GM12878 (cell line): ENCODE measurements at regions not wholly inside any gene's neighbourhood (a gene's known extent, or its start where the extent isn't known, plus 50 kb on each side); places are given as distances from the start of the nearest gene placed in this dataset.

ENCODE experiments used
- ATAC-seq: fragments of 200-7000 bp; cut with Tn5 transposase; 3 replicates; pipeline ENCODE4 v1.9.1; 2020; ENCODE audit warnings: mild to moderate bottlenecking, moderate library complexity
- BruUV-seq: library from RNA; stranded (reverse); fragments of 400-500 nt; replicated peaks from 2 replicates; lab custom pipeline; 2021; lab: Mats Ljungman, UMichigan
- CTCF ChIA-PET: fragments of 300-600 bp; sonication (Branson Sonifier 250); formaldehyde crosslinking; extraction: SDS; loops from one replicate; lab custom pipeline; 2021; ENCODE audit warnings: inconsistent platforms; lab: Yijun Ruan, JAX
- POLR2A ChIA-PET: fragments of 350-600 bp; formaldehyde crosslinking; extraction: SDS; loops from one replicate; lab custom pipeline; 2021; ENCODE audit warnings: inconsistent platforms; lab: Charles Lee
- RAD21 ChIA-PET: fragments of 300-600 bp; sonication (Branson Sonifier 250); formaldehyde crosslinking; loops from one replicate; lab custom pipeline; 2023; ENCODE audit warnings: antibody characterized with exemption; ENCODE audit not compliant: unreplicated experiment; lab: Charles Lee
- SMC1A ChIA-PET: fragments of 300-600 bp; sonication (Branson Sonifier 250); formaldehyde crosslinking; loops from one replicate; lab custom pipeline; 2023; ENCODE audit not compliant: unreplicated experiment, uncharacterized antibody; lab: Charles Lee
- DNase-seq: peaks from one replicate; pipeline ENCODE4 v3.0.0-alpha.2; 2011; ENCODE audit warnings: low read depth, low spot score
- FAIRE-seq: peaks from 3 replicates; lab custom pipeline; 2011; peaks lifted over from hg19 to GRCh38; lab: Jason Lieb, UNC
- H2AFZ ChIP-seq: 2 replicates; pipeline ENCODE4 v1.6.0; 2011; ENCODE audit warnings: low read depth, low read length, control low read depth; ENCODE audit not compliant: control insufficient read depth
- H3K27ac ChIP-seq: 2 replicates; pipeline ENCODE4 v1.5.1; 2011; ENCODE audit warnings: control low read depth; ENCODE audit not compliant: control insufficient read depth, insufficient read depth
- H3K27me3 ChIP-seq, 2 experiments: replicated peaks in 1 of 2; 2 replicates each; pipeline versions ENCODE4 v1.6.0 to v1.6.1; 2011; ENCODE audit warnings: low read length in 1 of 2; ENCODE audit not compliant: control insufficient read depth in 2 of 2, insufficient read depth in 2 of 2
- H3K36me3 ChIP-seq, 2 experiments: 2 replicates each; pipeline ENCODE4 v1.5.1; 2011; ENCODE audit warnings: low read length in 1 of 2; ENCODE audit not compliant: control insufficient read depth in 2 of 2, insufficient read depth in 2 of 2
- H3K4me1 ChIP-seq: 2 replicates; pipeline ENCODE4 v1.6.1; 2011; ENCODE audit warnings: mild to moderate bottlenecking, low read length, moderate library complexity, mixed read lengths; ENCODE audit not compliant: control insufficient read depth, insufficient read depth
- H3K4me2 ChIP-seq: 2 replicates; pipeline ENCODE4 v1.6.0; 2011; ENCODE audit warnings: control low read depth; ENCODE audit not compliant: control insufficient read depth, insufficient read depth
- H3K4me3 ChIP-seq: fragments of 200-600 bp; sonication (generic); 2 replicates; pipeline ENCODE4 v1.5.1; 2016
- H3K79me2 ChIP-seq: 2 replicates; pipeline ENCODE4 v1.6.0; 2011; ENCODE audit warnings: low read length; ENCODE audit not compliant: control insufficient read depth, insufficient read depth
- H3K9ac ChIP-seq: 2 replicates; pipeline ENCODE4 v1.8.0; 2011; ENCODE audit warnings: low read length, control low read depth, mixed read lengths; ENCODE audit not compliant: control insufficient read depth, insufficient read depth
- H3K9me3 ChIP-seq: replicated peaks from 3 replicates; pipeline ENCODE4 v1.5.1; 2011; ENCODE audit warnings: mild to moderate bottlenecking, low read length; ENCODE audit not compliant: control insufficient read depth, insufficient read depth
- H4K20me1 ChIP-seq: 2 replicates; pipeline ENCODE4 v1.6.0; 2011; ENCODE audit not compliant: control insufficient read depth, insufficient read depth
- BCL11A ChIP-seq: IDR thresholded peaks from 2 replicates; pipeline ENCODE4 v1.6.1; 2011; ENCODE audit warnings: low read depth, low read length
- BMI1 ChIP-seq: fragments of 450-650 bp; IDR thresholded peaks from 2 replicates; pipeline ENCODE4 v1.6.1; 2016; ENCODE audit warnings: mild to moderate bottlenecking, moderate library complexity, borderline replicate concordance
- CBFB ChIP-seq: IDR thresholded peaks from 2 replicates; pipeline ENCODE4 v1.6.1; 2016; ENCODE audit warnings: antibody characterized with exemption, low read depth
- CHD4 ChIP-seq: fragments of 200-600 bp; sonication (generic); IDR thresholded peaks from 2 replicates; pipeline ENCODE4 v1.6.1; 2016; ENCODE audit warnings: mild to moderate bottlenecking
- EGR1 ChIP-seq, 2 experiments: IDR thresholded peaks; 1 replicate in 1 of 2; 2 replicates in 1 of 2; pipeline ENCODE4 v1.6.1; 2011 to 2012; ENCODE audit warnings: low read depth in 2 of 2, low read length in 2 of 2, borderline replicate concordance in 1 of 2, mild to moderate bottlenecking in 1 of 2, moderate library complexity in 1 of 2
- GABPA ChIP-seq: IDR thresholded peaks from 2 replicates; pipeline ENCODE4 v1.6.1; 2014; ENCODE audit warnings: antibody characterized with exemption, low read depth, mild to moderate bottlenecking, inconsistent platforms
- GATAD2B ChIP-seq: fragments of 450-650 bp; conservative IDR thresholded peaks from 2 replicates; pipeline ENCODE4 v1.6.1; 2017; ENCODE audit warnings: low read depth, mild to moderate bottlenecking, moderate library complexity
- IKZF1 ChIP-seq: fragments of 450-650 bp; conservative IDR thresholded peaks from 2 replicates; pipeline ENCODE4 v1.6.1; 2017; ENCODE audit warnings: antibody characterized with exemption, mild to moderate bottlenecking
- NFXL1 ChIP-seq: fragments of 450-650 bp; IDR thresholded peaks from 2 replicates; pipeline ENCODE4 v1.6.1; 2017; ENCODE audit warnings: antibody characterized with exemption, mild to moderate bottlenecking, borderline replicate concordance
- NRF1 ChIP-seq: conservative IDR thresholded peaks from 2 replicates; pipeline ENCODE4 v1.6.1; 2011; ENCODE audit warnings: mild to moderate bottlenecking, low read depth, low read length, improper control_type of control experiment
- POLR2AphosphoS2 ChIP-seq: IDR thresholded peaks from 2 replicates; pipeline ENCODE4 v1.6.1; 2011; ENCODE audit warnings: low read depth, mild to moderate bottlenecking, low read length, improper control_type of control experiment, moderate library complexity
- RAD51 ChIP-seq: fragments of 450-650 bp; IDR thresholded peaks from 2 replicates; pipeline ENCODE4 v1.6.1; 2016; ENCODE audit warnings: moderate library complexity, mild to moderate bottlenecking, inconsistent platforms
- SMAD1 ChIP-seq: fragments of 450-650 bp; IDR thresholded peaks from 2 replicates; pipeline ENCODE4 v1.6.1; 2018; ENCODE audit warnings: mild to moderate bottlenecking, low read depth; ENCODE audit not compliant: partially characterized antibody
- SP1 ChIP-seq: IDR thresholded peaks from one replicate; pipeline ENCODE4 v1.6.1; 2011; ENCODE audit warnings: low read depth, low read length
- SREBF2 ChIP-seq: IDR thresholded peaks from 2 replicates; pipeline ENCODE4 v1.6.1; 2012; ENCODE audit warnings: mild to moderate bottlenecking, low read length
- WGBS: methylation state at CpG from one replicate; pipeline ENCODE4 v1.1.6; 2016; ENCODE audit warnings: low lambda C conversion rate; ENCODE audit not compliant: insufficient replicate concordance, insufficient coverage; ENCODE audit errors: missing lambda C conversion rate; 5-methylcytosine and 5-hydroxymethylcytosine counted together
- in situ Hi-C: fragments of 300-500 bp; cut with MboI; formaldehyde crosslinking; loops from 9 replicates; pipeline ENCODE4 v1.14.3; 2018; ENCODE audit warnings: mixed read lengths
- intact Hi-C: fragments of 100-400 bp; cut with micrococcal nuclease; formaldehyde crosslinking; loops from one replicate; pipeline ENCODE4 v1.14.2; 2022; ENCODE audit not compliant: unreplicated experiment
- TF ChIP-seq, protein P1 (sequence below): fragments of 450-650 bp; IDR thresholded peaks from 2 replicates; pipeline ENCODE4 v1.6.1; 2017; ENCODE audit warnings: low read depth, mild to moderate bottlenecking, moderate library complexity
- TF ChIP-seq, protein P2 (sequence below): IDR thresholded peaks from 2 replicates; pipeline ENCODE4 v1.6.1; 2011; ENCODE audit warnings: low read depth, low read length, improper control_type of control experiment, borderline replicate concordance
- TF ChIP-seq, protein P3 (sequence below): IDR thresholded peaks from 2 replicates; pipeline ENCODE4 v1.6.1; 2011; ENCODE audit warnings: borderline replicate concordance, low read depth, mild to moderate bottlenecking, moderate library complexity, mixed read lengths, low read length; ENCODE audit not compliant: insufficient read depth; ENCODE audit errors: extremely low read length

DNA sequence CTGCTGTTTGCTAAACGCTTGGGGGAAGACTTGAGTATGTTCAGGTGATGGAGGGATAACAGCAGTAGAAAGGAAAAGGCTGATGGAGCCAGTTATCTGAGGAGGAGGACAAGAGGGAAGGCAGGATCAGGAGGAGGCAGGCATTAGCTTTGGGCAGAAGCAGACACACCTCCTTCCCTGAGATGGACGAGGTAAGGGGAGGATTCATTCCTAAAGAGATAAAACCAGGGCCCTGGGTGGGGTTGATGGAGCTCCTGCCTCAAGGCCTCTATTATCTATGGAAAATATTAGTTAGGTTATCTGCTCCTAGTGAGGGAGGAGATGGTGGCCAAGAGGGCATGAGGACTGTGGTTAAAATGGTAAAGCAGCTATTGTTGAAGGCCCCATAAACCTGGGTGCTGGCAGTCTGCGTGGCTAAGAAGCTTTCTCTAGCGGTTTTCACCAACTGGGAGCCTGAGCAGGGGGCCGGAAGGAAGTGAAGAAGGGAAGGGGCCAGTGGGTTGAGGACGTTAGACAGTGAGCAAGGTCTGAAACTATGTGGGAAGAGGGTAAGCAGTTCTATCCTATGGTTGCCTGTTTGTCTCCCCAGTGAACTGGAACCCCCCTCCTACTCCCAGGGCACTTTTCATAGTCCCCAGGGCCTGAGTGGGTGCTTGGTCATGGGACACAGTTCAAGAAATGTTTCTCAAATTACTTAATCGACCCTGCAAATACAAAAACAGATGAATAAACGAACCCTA is 56.6 kb upstream of the HK2 start (continued):
- TF ChIP-seq, protein P1, sequence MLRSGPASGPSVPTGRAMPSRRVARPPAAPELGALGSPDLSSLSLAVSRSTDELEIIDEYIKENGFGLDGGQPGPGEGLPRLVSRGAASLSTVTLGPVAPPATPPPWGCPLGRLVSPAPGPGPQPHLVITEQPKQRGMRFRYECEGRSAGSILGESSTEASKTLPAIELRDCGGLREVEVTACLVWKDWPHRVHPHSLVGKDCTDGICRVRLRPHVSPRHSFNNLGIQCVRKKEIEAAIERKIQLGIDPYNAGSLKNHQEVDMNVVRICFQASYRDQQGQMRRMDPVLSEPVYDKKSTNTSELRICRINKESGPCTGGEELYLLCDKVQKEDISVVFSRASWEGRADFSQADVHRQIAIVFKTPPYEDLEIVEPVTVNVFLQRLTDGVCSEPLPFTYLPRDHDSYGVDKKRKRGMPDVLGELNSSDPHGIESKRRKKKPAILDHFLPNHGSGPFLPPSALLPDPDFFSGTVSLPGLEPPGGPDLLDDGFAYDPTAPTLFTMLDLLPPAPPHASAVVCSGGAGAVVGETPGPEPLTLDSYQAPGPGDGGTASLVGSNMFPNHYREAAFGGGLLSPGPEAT = no peak
- TF ChIP-seq NFXL1 (no peak), GABPA (0 out of 2 replicates have a peak, but pooled peaks have one; percentile 38), IKZF1 (peak; percentile 60; the same call in 1 of the 2 replicates), BCL11A (0 out of 2 replicates have a peak, but pooled peaks have one; percentile 35), CHD4 (no peak)

DNA sequence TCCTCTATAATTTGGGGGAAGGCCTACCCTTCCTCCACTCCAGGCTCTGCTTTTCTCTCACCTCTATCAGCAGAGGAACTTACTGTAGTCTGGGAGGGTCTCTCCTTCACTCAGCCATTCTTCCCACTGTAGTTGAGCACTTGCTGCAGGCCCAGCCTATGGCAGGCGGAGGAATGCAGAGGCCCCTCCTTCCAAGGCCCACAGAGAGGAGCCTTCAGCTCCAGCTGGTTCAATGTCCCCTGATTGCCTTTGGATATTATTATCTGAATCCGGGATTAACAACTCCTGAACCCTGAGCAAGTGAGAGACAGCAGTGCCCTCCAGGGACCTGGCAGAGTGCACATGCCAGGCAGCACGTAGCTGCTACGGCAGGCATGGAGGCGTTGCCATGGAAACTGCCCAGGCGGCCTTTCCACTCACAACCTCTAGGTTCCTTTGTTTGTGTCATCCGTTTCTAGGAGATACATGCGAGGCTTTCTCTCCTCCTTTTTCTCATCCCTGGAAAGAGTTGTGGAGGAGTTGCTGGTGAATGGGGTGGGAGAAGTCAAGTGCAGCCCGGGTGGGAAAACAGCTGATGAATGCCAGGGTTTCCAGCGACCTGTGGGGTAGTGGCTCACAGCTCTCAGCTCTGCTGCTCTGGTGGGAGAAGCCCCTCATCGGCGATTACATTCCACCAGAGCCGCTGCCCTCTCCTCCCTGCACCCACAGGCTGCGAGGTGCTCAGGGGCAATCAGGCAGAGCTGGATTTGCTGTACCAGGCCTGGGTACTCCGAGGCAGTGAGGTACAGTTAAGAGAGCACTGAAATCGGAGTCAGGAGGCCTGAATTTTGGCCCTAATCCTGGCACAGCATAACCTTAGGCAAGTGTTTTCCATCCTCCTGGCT is 55.3 kb upstream of the HK2 start:
- Histone ChIP-seq H2AFZ (no peak overlapping the region), H4K20me1 (no peaks in the 10 kb centered on the region), H3K79me2 (no peaks in the 10 kb centered on the region), H3K9me3 (no peaks in the 10 kb centered on the region), H3K4me1 (peaks cover 11% of the 10 kb centered on the region), H3K4me3 (no peak overlapping the region), H3K4me2 (no peak overlapping the region), H3K36me3 (no peaks in the 10 kb centered on the region)
- in situ Hi-C loops (no loop called here), intact Hi-C loops (no loop called here)
- RAD21 ChIA-PET = no interaction called here
- peak; percentile 42 for ATAC-seq
- CTCF ChIA-PET = interaction anchor here (1.0 kb wide), 1 partner anchor 56 kb away, joined by 3 read pairs; no protein-coding TSS in a partner anchor
- TF ChIP-seq SREBF2 = no peak
- TF ChIP-seq BMI1 = peak; percentile 72
- 0 out of 2 replicates have a peak, but pooled peaks have one; percentile 22 for TF ChIP-seq GATAD2B
- no peak for TF ChIP-seq EGR1 (IDR thresholded peaks at IDR 0.05; ENCODE audit: borderline replicate concordance in 1 of 2, low read depth in 2 of 2, low read length in 2 of 2)
- TF ChIP-seq CBFB = no peak
- TF ChIP-seq RAD51 = no peak
- no peak for TF ChIP-seq NRF1
- TF ChIP-seq SP1 = no peak
- no peak for TF ChIP-seq POLR2AphosphoS2
- TF ChIP-seq, protein P2, sequence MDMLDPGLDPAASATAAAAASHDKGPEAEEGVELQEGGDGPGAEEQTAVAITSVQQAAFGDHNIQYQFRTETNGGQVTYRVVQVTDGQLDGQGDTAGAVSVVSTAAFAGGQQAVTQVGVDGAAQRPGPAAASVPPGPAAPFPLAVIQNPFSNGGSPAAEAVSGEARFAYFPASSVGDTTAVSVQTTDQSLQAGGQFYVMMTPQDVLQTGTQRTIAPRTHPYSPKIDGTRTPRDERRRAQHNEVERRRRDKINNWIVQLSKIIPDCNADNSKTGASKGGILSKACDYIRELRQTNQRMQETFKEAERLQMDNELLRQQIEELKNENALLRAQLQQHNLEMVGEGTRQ = no peak
- no peak for TF ChIP-seq SMAD1
- TF ChIP-seq, protein P3, sequence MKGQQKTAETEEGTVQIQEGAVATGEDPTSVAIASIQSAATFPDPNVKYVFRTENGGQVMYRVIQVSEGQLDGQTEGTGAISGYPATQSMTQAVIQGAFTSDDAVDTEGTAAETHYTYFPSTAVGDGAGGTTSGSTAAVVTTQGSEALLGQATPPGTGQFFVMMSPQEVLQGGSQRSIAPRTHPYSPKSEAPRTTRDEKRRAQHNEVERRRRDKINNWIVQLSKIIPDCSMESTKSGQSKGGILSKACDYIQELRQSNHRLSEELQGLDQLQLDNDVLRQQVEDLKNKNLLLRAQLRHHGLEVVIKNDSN = no peak
- TF ChIP-seq, all 136 proteins: peak for 2
- no peak for DNase-seq
- 73% methylated on average over 16 of the region's 16 CpGs for WGBS
- ChIA-PET POLR2A (interaction anchor here (1.0 kb wide), 1 partner anchor 60 kb away, joined by 4 read pairs; no protein-coding TSS in a partner anchor), SMC1A (interaction anchor here (1.2 to 1.8 kb wide), 2 partner anchors 12 to 13 kb away, joined by 3 to 5 read pairs; no protein-coding TSS in a partner anchor)
- FAIRE-seq = no peak
- Histone ChIP-seq H3K9ac (no peak overlapping the region), H3K27me3 (no peaks in the 10 kb centered on the region), H3K27ac (no peak overlapping the region)
- BruUV-seq = no TSS peak
